Activated naive CD8-positive, alpha-beta T cell treated with anti-CD3 and anti-CD28 coated beads for 36 hours (primary cell): ENCODE measurements at regions not wholly inside any gene's neighbourhood (a gene's known extent, or its start where the extent isn't known, plus 50 kb on each side); places are given as distances from the start of the nearest gene placed in this dataset.

ENCODE experiments used
- DNase-seq: peaks from one replicate; pipeline ENCODE4 v3.0.0; 2021
- H3K27ac Mint-ChIP-seq: one replicate; pipeline ENCODE4 v1.8.0; 2022; ENCODE audit warnings: mild to moderate bottlenecking, moderate library complexity, mixed read lengths
- H3K27me3 Mint-ChIP-seq: one replicate; pipeline ENCODE4 v1.8.0; 2022; ENCODE audit warnings: mild to moderate bottlenecking, mixed read lengths
- H3K36me3 Mint-ChIP-seq: one replicate; pipeline ENCODE4 v1.8.0; 2021; ENCODE audit warnings: mild to moderate bottlenecking, mixed read lengths
- H3K4me1 Mint-ChIP-seq: one replicate; pipeline ENCODE4 v1.8.0; 2021; ENCODE audit warnings: mixed read lengths
- H3K4me3 Mint-ChIP-seq: one replicate; pipeline ENCODE4 v1.8.0; 2022; ENCODE audit warnings: mild to moderate bottlenecking, moderate library complexity, mixed read lengths
- H3K9me3 Mint-ChIP-seq: one replicate; pipeline ENCODE4 v1.8.0; 2022; ENCODE audit warnings: mixed read lengths

DNA sequence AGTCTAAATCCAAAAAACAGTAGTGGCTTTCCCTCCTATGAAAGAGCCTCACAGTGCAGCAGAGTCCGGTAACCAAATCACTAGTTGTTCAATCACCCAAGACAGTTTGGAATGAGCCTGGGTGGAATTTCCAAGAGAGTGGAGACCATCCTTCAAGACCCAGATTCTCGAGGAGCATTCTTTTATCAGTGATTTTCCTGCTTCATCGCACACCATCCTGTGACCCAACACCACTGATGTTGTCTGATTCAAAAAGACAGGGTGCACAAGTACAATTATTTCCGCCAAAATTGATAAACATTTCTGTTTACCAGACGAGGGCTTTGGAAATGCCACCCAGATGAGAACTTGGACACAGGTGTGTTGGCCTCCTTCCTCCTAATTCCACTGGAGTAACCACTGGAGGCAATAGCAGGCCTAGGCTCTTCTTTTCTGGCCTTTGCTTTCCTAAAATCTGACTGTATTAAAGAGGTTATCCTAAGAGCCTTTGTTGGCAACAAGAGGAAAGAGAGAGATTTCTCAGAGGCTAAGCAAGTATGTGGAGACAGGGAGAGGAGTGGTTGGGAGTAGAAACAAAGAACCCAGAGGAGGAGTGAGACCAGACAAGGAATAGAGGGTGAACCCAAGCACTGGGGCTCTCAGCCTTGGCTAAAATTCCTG lies 56.3 kb upstream of the S1PR3 start:
- Mint-ChIP-seq H3K27ac (no peak overlapping the region), H3K27me3 (peaks cover 15% of the 10 kb centered on the region), H3K36me3 (no peaks in the 10 kb centered on the region), H3K4me3 (no peak overlapping the region), H3K9me3 (peaks cover 11% of the 10 kb centered on the region), H3K4me1 (no peaks in the 10 kb centered on the region)
- no peak for DNase-seq

DNA sequence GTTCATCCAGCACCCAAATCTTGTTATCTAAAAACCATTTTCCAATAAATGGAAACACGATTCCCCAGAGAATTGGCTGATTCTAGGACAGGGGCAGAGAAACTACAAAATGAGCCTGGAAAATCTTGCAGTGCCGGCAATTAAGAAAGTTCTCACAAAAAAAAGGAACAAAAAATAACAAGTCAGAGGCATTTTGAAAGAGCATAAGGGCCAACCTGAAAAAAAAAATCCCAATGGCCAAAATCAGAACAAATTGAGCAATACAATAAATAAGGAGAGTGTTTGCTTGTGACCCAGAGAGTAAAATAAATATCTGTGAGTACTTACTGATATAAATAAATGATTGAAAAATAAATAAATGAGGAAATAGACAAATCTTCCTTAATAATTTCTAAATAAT lies 55.1 kb upstream of the S1PR3 start:
- Mint-ChIP-seq H3K36me3 (no peaks in the 10 kb centered on the region), H3K4me1 (no peaks in the 10 kb centered on the region), H3K4me3 (no peak overlapping the region), H3K27ac (no peak overlapping the region), H3K9me3 (peaks cover 11% of the 10 kb centered on the region), H3K27me3 (peaks cover 15% of the 10 kb centered on the region)
- no peak for DNase-seq

DNA sequence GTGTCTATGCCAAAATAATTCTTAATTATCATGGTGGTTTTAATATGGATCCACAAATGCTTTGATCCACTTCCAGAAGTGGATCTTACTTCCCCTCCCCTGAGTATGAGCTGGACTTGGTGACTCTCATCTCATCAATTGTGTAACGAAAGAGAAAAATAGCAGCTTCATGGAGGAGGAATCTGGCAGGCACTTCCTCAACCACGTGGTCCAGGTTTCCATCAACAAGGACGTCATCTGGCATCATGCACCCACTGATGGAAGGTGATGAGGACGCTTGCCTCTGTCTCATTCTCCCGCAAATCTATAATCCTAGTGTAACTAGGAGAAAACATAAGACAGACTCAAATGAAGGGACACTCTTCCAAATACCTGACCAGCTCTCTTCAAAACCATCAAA lies 54.6 kb upstream of the S1PR3 start:
- Mint-ChIP-seq H3K4me3 (no peak overlapping the region), H3K9me3 (peaks cover 11% of the 10 kb centered on the region), H3K36me3 (no peaks in the 10 kb centered on the region), H3K4me1 (no peaks in the 10 kb centered on the region), H3K27me3 (peaks cover 15% of the 10 kb centered on the region), H3K27ac (no peak overlapping the region)
- DNase-seq, result no peak

DNA sequence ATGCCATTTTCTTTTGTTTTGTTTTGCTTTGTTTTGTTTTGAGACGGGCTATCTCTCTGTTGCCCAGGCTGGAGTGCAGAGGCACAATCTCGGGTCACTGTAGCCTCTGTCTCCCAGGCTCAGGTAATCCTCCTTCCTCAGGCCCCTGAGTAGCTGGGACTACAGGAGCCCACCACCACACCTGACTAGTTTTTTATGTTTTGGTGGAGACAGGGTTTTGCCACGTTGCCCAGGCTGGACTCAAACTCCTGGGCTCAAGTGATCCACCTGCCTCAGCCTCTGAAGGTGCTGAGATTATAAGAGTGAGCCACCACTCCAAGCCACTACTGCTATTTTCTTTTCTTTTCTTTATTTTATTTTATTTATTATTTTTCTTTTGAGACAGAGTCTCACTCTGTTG lies 54.0 kb upstream of the S1PR3 start:
- Mint-ChIP-seq H3K9me3 (peaks cover 11% of the 10 kb centered on the region), H3K4me3 (no peak overlapping the region), H3K36me3 (no peaks in the 10 kb centered on the region), H3K27ac (no peak overlapping the region), H3K27me3 (peaks cover 10% of the 10 kb centered on the region), H3K4me1 (no peaks in the 10 kb centered on the region)
- DNase-seq, result no peak

DNA sequence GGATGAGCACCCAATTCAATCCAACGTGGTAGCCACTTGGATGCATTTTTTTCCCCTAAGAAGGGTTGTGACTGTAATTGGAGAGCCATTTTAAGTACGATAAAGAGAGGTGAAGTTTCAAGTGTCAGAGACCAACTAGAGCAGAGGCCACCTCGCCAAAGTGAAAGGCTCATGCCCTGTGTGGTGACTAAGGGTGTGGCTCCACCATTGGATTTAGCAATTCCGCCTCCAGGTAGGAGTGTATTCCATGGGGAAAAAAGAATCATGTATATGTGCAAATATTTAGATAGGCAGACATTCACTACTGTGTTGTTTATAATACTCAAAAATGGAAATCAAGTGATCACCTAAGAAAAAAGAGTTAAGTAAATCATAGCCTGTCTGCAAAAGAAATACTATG lies 53.1 kb upstream of the S1PR3 start:
- Mint-ChIP-seq H3K27me3 (peaks cover 5% of the 10 kb centered on the region), H3K4me1 (no peaks in the 10 kb centered on the region), H3K27ac (no peak overlapping the region), H3K4me3 (no peak overlapping the region), H3K36me3 (no peaks in the 10 kb centered on the region), H3K9me3 (peaks cover 11% of the 10 kb centered on the region)
- no peak for DNase-seq
